ENCODE measurements at regions not wholly inside any gene's neighbourhood (a gene's known extent, or its start where the extent isn't known, plus 50 kb on each side); places are given as distances from the start of the nearest gene placed in this dataset.

DNA sequence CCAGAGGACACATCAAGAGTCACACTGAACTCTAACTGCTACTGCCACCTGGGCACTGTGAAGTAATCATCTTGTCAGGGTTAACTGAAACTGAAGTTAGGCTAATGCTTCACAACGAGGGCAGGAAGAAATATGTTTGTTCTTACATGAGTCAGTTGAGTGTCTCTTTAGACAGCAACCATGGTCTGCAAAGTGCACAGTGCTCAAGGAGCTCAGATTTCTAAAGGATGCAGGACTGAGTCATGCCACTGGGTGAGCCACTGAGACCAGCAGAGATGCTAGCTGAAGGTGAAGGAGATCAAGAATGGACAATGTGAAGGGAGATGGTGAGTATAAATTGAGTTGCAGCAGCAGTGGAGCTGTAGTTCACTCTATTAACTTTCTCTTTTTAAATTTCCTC lies 76.0 kb upstream of the CTTNBP2 start:
- Mint-ChIP-seq H3K4me1 (no peaks in the 10 kb centered on the region), H3K27me3 (no peaks in the 10 kb centered on the region), H3K27ac (no peak overlapping the region), H3K4me3 (no peak overlapping the region), H3K9me3 (peaks cover 0 to 7% (median 0%) of the 10 kb centered on the region in 5 donors), H3K36me3 (no peaks in the 10 kb centered on the region)
- no peak overlapping the region for H3K27ac ChIP-seq (ENCODE audit: low read depth, low read length)
- H3K9me3 ChIP-seq (ENCODE audit: low read length) = no peaks in the 10 kb centered on the region
- no peaks in the 10 kb centered on the region for H3K4me1 ChIP-seq (ENCODE audit: insufficient read depth, low read length)
- ChIA-PET POLR2A (no interaction called here), CTCF (no interaction called here)
- no peak for DNase-seq
- H3K27me3 ChIP-seq (ENCODE audit: insufficient read depth, low read length, poor library complexity, severe bottlenecking) = no peaks in the 10 kb centered on the region
- no peaks in the 10 kb centered on the region for H3K36me3 ChIP-seq (ENCODE audit: insufficient read depth, low read length)
- H3K4me3 ChIP-seq (ENCODE audit: low read length) = no peak overlapping the region

DNA sequence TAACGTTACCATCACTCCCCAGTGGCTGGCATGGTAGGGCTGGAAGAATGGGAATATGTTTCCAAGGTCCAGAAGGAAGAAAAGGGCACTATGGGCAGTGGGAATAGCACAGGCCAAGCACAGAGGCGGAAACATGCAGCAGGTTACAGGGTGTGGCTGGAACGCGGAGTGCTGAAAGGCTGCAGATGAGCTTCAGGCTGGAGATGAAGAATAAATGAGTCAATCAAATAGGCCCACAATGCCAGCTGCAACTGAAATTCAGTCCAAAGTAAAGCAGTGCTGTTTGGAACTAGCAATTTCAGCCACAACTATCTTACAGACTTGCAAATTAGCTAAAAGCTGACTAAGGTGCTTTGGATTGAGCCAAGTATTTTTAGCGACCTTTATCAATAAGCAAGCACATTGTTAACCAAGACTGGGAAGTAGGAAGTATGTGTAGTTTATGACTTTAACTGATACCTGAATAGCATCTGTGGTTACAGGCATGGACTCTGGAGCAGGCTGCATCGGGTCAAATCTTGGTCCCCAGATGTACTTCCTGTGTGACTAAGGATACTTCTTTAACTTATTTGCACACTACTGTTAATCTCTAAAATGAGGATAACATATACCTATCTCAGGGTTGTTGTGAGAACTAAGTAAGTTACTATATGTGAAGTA lies 77.5 kb upstream of the CTTNBP2 start:
- Histone ChIP-seq H3K36me3 (ENCODE audit: insufficient read depth, low read length) (no peaks in the 10 kb centered on the region), H3K27me3 (ENCODE audit: insufficient read depth, low read length, poor library complexity, severe bottlenecking) (no peaks in the 10 kb centered on the region), H3K9me3 (ENCODE audit: low read length) (no peaks in the 10 kb centered on the region), H3K4me3 (ENCODE audit: low read length) (no peak overlapping the region), H3K27ac (ENCODE audit: low read depth, low read length) (no peak overlapping the region), H3K4me1 (ENCODE audit: insufficient read depth, low read length) (no peaks in the 10 kb centered on the region)
- no peak overlapping the region for H3K4me3 Mint-ChIP-seq
- POLR2A ChIA-PET = no interaction called here
- no peaks in the 10 kb centered on the region for H3K27me3 Mint-ChIP-seq
- no peak overlapping the region for H3K27ac Mint-ChIP-seq
- H3K9me3 Mint-ChIP-seq = peaks cover 0 to 4% (median 0%) of the 10 kb centered on the region in 5 donors
- no peaks in the 10 kb centered on the region for H3K4me1 Mint-ChIP-seq
- DNase-seq = no peak
- CTCF ChIA-PET = no interaction called here
- H3K36me3 Mint-ChIP-seq = no peaks in the 10 kb centered on the region

- ChIA-PET CTCF (no interaction called here), POLR2A (no interaction called here)
- Histone ChIP-seq H3K9me3 (ENCODE audit: low read length) (no peaks in the 10 kb centered on the region), H3K4me1 (ENCODE audit: insufficient read depth, low read length) (no peaks in the 10 kb centered on the region), H3K27me3 (ENCODE audit: insufficient read depth, low read length, poor library complexity, severe bottlenecking) (no peaks in the 10 kb centered on the region), H3K27ac (ENCODE audit: low read depth, low read length) (no peak overlapping the region), H3K4me3 (ENCODE audit: low read length) (no peak overlapping the region), H3K36me3 (ENCODE audit: insufficient read depth, low read length) (no peaks in the 10 kb centered on the region)
- Mint-ChIP-seq H3K4me3 (no peak overlapping the region), H3K27me3 (no peaks in the 10 kb centered on the region), H3K4me1 (no peaks in the 10 kb centered on the region), H3K27ac (no peak overlapping the region), H3K36me3 (no peaks in the 10 kb centered on the region), H3K9me3 (peaks cover 0 to 4% (median 0%) of the 10 kb centered on the region in 5 donors)
- DNase-seq = no peak
Measured at GRCh38 chr7:117951285-117951684, 78.0 kb upstream of the CTTNBP2 start.

DNA sequence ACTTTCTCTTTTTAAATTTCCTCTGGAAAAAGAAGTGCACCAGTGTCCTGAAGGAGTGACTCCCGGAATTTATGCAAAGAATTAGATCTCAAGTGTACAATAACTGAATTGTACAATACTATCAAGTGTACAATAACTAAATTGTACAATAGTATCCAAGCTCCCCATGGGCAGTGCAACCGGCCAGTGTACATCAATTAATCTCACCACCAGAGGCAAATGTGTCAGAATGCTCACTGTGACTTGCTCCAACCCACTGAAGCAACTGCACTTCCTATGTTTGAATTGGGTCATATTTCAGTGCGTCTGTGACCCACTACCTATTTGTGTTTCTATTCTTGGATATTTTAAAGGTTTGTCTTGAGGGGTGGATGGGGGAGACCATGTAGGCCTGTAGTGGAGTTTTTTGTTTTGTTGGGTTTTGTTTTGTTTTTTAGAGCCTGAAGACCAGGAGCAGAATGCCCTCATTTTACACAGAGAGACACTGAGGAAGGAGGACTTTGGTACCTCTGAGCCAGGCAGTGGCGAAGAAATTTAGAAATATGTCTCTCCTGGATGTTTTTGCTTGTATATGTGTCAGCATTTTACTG lies 78.5 kb upstream of the CTTNBP2 start:
- Mint-ChIP-seq H3K4me3 (no peak overlapping the region), H3K9me3 (peaks cover 0 to 4% (median 0%) of the 10 kb centered on the region in 5 donors), H3K27me3 (no peaks in the 10 kb centered on the region), H3K4me1 (no peaks in the 10 kb centered on the region), H3K27ac (no peak overlapping the region), H3K36me3 (no peaks in the 10 kb centered on the region)
- H3K4me1 ChIP-seq (ENCODE audit: insufficient read depth, low read length) = no peaks in the 10 kb centered on the region
- no peaks in the 10 kb centered on the region for H3K9me3 ChIP-seq (ENCODE audit: low read length)
- H3K27me3 ChIP-seq (ENCODE audit: insufficient read depth, low read length, poor library complexity, severe bottlenecking) = no peaks in the 10 kb centered on the region
- DNase-seq = no peak
- H3K4me3 ChIP-seq (ENCODE audit: low read length) = no peak overlapping the region
- ChIA-PET CTCF (no interaction called here), POLR2A (no interaction called here)
- no peak overlapping the region for H3K27ac ChIP-seq (ENCODE audit: low read depth, low read length)
- no peaks in the 10 kb centered on the region for H3K36me3 ChIP-seq (ENCODE audit: insufficient read depth, low read length)

DNA sequence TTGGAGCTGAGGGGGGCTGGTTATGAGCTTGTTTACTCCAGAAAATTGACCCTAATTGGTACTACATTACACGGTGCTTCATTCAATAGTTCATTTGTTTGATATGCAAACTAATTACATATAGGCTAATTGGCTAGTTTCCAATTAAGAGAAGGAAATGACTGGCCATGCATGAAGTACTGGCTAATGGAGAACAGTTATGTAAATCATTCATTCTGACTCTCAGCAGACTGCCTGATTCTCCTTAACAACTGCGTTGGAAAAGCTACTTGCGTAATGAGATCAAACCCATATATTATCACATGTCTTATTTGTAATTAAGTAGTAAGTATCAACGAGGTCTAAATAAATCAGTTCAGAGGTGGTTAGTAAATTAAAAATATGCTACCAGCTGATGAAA lies 81.8 kb upstream of the CTTNBP2 start:
- Histone ChIP-seq H3K36me3 (ENCODE audit: insufficient read depth, low read length) (no peaks in the 10 kb centered on the region), H3K4me1 (ENCODE audit: insufficient read depth, low read length) (no peaks in the 10 kb centered on the region), H3K27me3 (ENCODE audit: insufficient read depth, low read length, poor library complexity, severe bottlenecking) (no peaks in the 10 kb centered on the region), H3K4me3 (ENCODE audit: low read length) (no peak overlapping the region), H3K9me3 (ENCODE audit: low read length) (no peaks in the 10 kb centered on the region), H3K27ac (ENCODE audit: low read depth, low read length) (no peak overlapping the region)
- Mint-ChIP-seq H3K27ac (no peak overlapping the region), H3K4me1 (no peaks in the 10 kb centered on the region), H3K36me3 (no peaks in the 10 kb centered on the region), H3K4me3 (no peak overlapping the region), H3K9me3 (no peaks in the 10 kb centered on the region), H3K27me3 (no peaks in the 10 kb centered on the region)
- DNase-seq = no peak
- ChIA-PET POLR2A (no interaction called here), CTCF (no interaction called here)

DNA sequence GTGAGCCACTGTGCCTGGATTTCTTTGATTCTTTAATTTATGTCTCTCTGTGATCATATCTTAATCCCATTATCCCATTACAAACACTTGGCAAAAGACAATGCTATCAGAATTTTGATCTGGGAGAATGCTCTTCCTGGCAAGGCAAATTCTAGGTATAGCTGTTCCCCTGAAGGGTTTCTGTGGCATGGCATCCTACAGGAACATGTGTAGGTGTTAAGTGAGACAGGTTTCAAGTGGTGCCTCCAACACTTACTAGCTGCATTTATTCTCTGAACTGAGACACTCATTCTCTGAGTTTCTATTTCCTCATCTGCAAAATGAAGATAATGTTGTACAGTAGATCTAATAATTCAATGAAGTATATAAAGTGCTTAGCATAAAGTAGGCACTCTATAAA lies 87.1 kb upstream of the CTTNBP2 start:
- Histone ChIP-seq H3K4me3 (ENCODE audit: low read length) (no peak overlapping the region), H3K27me3 (ENCODE audit: insufficient read depth, low read length, poor library complexity, severe bottlenecking) (no peaks in the 10 kb centered on the region), H3K9me3 (ENCODE audit: low read length) (no peaks in the 10 kb centered on the region), H3K36me3 (ENCODE audit: insufficient read depth, low read length) (no peaks in the 10 kb centered on the region), H3K4me1 (ENCODE audit: insufficient read depth, low read length) (no peaks in the 10 kb centered on the region), H3K27ac (ENCODE audit: low read depth, low read length) (no peak overlapping the region)
- ChIA-PET POLR2A (no interaction called here), CTCF (no interaction called here)
- no peaks in the 10 kb centered on the region for H3K27me3 Mint-ChIP-seq
- no peaks in the 10 kb centered on the region for H3K36me3 Mint-ChIP-seq
- H3K4me3 Mint-ChIP-seq = no peak overlapping the region
- H3K9me3 Mint-ChIP-seq = peaks cover 0 to 2% (median 0%) of the 10 kb centered on the region in 5 donors
- DNase-seq = no peak
- no peak overlapping the region for H3K27ac Mint-ChIP-seq
- H3K4me1 Mint-ChIP-seq = no peaks in the 10 kb centered on the region

DNA sequence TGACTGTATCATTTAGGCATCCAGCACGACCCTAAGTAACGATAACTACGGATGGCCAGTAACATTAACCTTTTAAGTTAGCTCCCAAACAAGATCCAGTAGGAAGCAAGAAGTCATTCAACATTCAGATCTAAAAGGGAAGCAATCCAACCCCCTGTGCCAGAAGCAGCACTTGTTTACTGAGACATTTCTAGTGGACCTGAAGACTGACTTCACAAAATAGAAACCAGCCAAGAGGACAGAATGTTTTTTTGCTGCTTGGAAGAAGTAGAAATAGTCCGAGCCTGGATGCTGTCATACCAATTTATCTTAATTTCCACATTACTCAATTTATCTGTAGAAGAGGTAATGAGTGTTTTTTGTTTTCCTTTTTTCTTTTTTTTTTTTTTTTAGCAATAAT lies 88.0 kb upstream of the CTTNBP2 start:
- Mint-ChIP-seq H3K36me3 (no peaks in the 10 kb centered on the region), H3K27me3 (no peaks in the 10 kb centered on the region)
- POLR2A ChIA-PET = no interaction called here

GRCh38 chr7:117962366-117962994 lies 89.2 kb upstream of the CTTNBP2 start:
- ChIA-PET POLR2A (no interaction called here), CTCF (no interaction called here)

More for the DNA sequence above, 88.0 kb upstream of the CTTNBP2 start:
- H3K4me1 ChIP-seq (ENCODE audit: insufficient read depth, low read length) = no peaks in the 10 kb centered on the region
- no peak overlapping the region for H3K27ac Mint-ChIP-seq
- peaks cover 0 to 2% (median 0%) of the 10 kb centered on the region in 5 donors for H3K9me3 Mint-ChIP-seq
- H3K27me3 ChIP-seq (ENCODE audit: insufficient read depth, low read length, poor library complexity, severe bottlenecking) = no peaks in the 10 kb centered on the region
- no peak overlapping the region for H3K4me3 ChIP-seq (ENCODE audit: low read length)
- no peaks in the 10 kb centered on the region for H3K4me1 Mint-ChIP-seq
- no peaks in the 10 kb centered on the region for H3K9me3 ChIP-seq (ENCODE audit: low read length)
- no peaks in the 10 kb centered on the region for H3K36me3 ChIP-seq (ENCODE audit: insufficient read depth, low read length)
- DNase-seq = no peak
- CTCF ChIA-PET = no interaction called here
- no peak overlapping the region for H3K4me3 Mint-ChIP-seq
- no peak overlapping the region for H3K27ac ChIP-seq (ENCODE audit: low read depth, low read length)

More at GRCh38 chr7:117962366-117962994, 89.2 kb upstream of the CTTNBP2 start:
- Histone ChIP-seq H3K27ac (ENCODE audit: low read depth, low read length) (no peak overlapping the region), H3K4me1 (ENCODE audit: insufficient read depth, low read length) (no peaks in the 10 kb centered on the region), H3K4me3 (ENCODE audit: low read length) (no peak overlapping the region), H3K36me3 (ENCODE audit: insufficient read depth, low read length) (no peaks in the 10 kb centered on the region), H3K27me3 (ENCODE audit: insufficient read depth, low read length, poor library complexity, severe bottlenecking) (no peaks in the 10 kb centered on the region), H3K9me3 (ENCODE audit: low read length) (no peaks in the 10 kb centered on the region)
- H3K4me3 Mint-ChIP-seq = no peak overlapping the region
- no peak for DNase-seq
- H3K4me1 Mint-ChIP-seq = no peaks in the 10 kb centered on the region
- no peaks in the 10 kb centered on the region for H3K36me3 Mint-ChIP-seq
- no peak overlapping the region for H3K27ac Mint-ChIP-seq
- no peaks in the 10 kb centered on the region for H3K27me3 Mint-ChIP-seq
- peaks cover 0 to 7% (median 0%) of the 10 kb centered on the region in 5 donors for H3K9me3 Mint-ChIP-seq

All from CD8-positive, alpha-beta memory T cell (primary cell).